Bronchial epithelial cell (primary cell): ENCODE measurements at regions not wholly inside any gene's neighbourhood (a gene's known extent, or its start where the extent isn't known, plus 50 kb on each side); places are given as distances from the start of the nearest gene placed in this dataset.

Source experiments
- DNase-seq: peaks from one replicate; pipeline ENCODE4 v3.0.0-alpha.2; 2010; ENCODE audit warnings: low read depth
- FAIRE-seq: peaks from 2 replicates; lab custom pipeline; 2011; peaks lifted over from hg19 to GRCh38; lab: Jason Lieb, UNC
- H3K27me3 ChIP-seq: 2 replicates; pipeline ENCODE4 v1.5.1; 2011; ENCODE audit warnings: low read length; ENCODE audit not compliant: control insufficient read depth, insufficient read depth
- H3K36me3 ChIP-seq: 2 replicates; pipeline ENCODE4 v1.5.1; 2011; ENCODE audit warnings: low read length; ENCODE audit not compliant: control insufficient read depth, insufficient read depth
- H3K4me3 ChIP-seq: 2 replicates; pipeline ENCODE4 v1.5.1; 2011; ENCODE audit warnings: mild to moderate bottlenecking, low read depth, low read length, control low read depth
- TF ChIP-seq, protein P1 (sequence below): IDR thresholded peaks from 2 replicates; pipeline ENCODE4 v1.5.1; 2011; ENCODE audit warnings: mild to moderate bottlenecking, moderate library complexity, low read length, control low read depth, inconsistent platforms; ENCODE audit not compliant: insufficient read depth, severe bottlenecking

DNA sequence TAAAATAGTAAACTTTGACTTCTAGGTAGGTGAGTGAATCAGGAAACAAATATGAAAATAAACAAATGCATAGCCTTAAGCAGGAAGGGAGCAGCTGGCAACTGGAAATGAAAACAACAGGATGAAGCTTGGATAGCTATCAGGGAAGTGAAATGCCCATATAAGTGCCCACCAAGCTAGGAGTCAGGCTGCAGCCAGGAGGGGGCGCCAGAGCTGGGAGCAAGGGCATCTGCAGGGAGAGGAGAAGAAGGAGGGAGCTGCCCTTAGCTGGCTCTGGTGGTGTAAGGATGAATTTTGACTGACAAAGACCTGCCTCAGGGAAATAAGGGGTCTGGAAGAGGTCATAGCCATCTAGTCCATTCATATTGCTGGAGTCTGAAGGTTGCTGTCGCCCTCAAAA is 298.3 kb downstream of the TDRD15 start:
- no peaks in the 10 kb centered on the region for H3K36me3 ChIP-seq
- TF ChIP-seq, protein P1, sequence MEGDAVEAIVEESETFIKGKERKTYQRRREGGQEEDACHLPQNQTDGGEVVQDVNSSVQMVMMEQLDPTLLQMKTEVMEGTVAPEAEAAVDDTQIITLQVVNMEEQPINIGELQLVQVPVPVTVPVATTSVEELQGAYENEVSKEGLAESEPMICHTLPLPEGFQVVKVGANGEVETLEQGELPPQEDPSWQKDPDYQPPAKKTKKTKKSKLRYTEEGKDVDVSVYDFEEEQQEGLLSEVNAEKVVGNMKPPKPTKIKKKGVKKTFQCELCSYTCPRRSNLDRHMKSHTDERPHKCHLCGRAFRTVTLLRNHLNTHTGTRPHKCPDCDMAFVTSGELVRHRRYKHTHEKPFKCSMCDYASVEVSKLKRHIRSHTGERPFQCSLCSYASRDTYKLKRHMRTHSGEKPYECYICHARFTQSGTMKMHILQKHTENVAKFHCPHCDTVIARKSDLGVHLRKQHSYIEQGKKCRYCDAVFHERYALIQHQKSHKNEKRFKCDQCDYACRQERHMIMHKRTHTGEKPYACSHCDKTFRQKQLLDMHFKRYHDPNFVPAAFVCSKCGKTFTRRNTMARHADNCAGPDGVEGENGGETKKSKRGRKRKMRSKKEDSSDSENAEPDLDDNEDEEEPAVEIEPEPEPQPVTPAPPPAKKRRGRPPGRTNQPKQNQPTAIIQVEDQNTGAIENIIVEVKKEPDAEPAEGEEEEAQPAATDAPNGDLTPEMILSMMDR, result peak; percentile 23
- FAIRE-seq, result no peak
- H3K27me3 ChIP-seq, result no peaks in the 10 kb centered on the region
- DNase-seq, result no peak
- no peak overlapping the region for H3K4me3 ChIP-seq

GRCh38 chr2:21422724-21423522 is 299.2 kb downstream of the TDRD15 start:
- no peaks in the 10 kb centered on the region for H3K27me3 ChIP-seq
- TF ChIP-seq, protein P1, result no peak
- DNase-seq, result no peak
- peak; percentile 50 for FAIRE-seq
- H3K36me3 ChIP-seq, result no peaks in the 10 kb centered on the region
- no peak overlapping the region for H3K4me3 ChIP-seq

- DNase-seq (no peak), FAIRE-seq (no peak)
- TF ChIP-seq, protein P1, result no peak
- Histone ChIP-seq H3K36me3 (no peaks in the 10 kb centered on the region), H3K27me3 (no peaks in the 10 kb centered on the region), H3K4me3 (no peak overlapping the region)
Observed at GRCh38 chr2:21423854-21424253, 300.1 kb downstream of the TDRD15 start.

DNA sequence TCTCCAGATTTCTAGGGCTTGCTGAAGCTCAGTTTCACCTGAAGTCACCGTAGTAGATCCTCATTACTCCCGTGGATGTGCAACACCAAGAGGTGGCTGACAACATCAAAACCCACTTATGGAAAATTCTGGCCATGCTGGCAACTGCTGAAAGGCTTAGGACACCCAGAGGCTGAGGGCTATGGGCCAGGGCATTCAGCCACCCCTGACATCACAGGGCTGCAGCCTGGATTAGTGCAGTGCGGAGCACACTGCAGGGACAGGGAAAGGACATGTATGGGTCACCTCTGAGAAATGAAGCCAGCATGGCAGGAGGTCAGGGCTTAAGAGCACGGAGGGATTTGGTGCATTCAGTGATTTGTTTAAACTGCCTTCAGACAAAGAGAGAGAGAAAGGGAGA is 300.6 kb downstream of the TDRD15 start:
- FAIRE-seq (no peak), DNase-seq (no peak)
- Histone ChIP-seq H3K27me3 (no peaks in the 10 kb centered on the region), H3K4me3 (no peak overlapping the region), H3K36me3 (no peaks in the 10 kb centered on the region)
- TF ChIP-seq, protein P1, result no peak

DNA sequence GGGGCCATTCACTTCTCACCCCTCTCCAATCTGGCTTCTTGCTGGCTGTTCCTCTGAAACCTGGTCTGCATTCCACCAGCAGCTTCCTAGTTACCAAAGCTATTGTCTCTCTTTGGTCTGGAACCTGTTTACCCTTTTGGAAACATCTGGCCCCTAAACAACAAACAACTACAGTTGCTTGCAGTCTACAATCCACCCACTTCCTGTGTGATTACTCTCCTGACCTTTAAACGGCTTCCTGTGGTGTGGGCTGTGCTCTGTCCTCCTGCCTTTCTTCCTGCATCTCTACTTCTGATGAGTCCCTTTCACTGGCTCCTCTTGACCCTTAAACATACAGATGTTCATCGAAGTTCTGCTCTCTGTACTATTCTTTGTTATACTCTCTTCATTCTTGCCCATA is 303.8 kb downstream of the TDRD15 start:
- FAIRE-seq (peak; percentile 23), DNase-seq (no peak)
- H3K27me3 ChIP-seq, result no peaks in the 10 kb centered on the region
- TF ChIP-seq, protein P1, result no peak
- H3K4me3 ChIP-seq, result no peak overlapping the region
- H3K36me3 ChIP-seq, result no peaks in the 10 kb centered on the region
